ENCODE measurements at regions not wholly inside any gene's neighbourhood (a gene's known extent, or its start where the extent isn't known, plus 50 kb on each side); places are given as distances from the start of the nearest gene placed in this dataset.

DNA sequence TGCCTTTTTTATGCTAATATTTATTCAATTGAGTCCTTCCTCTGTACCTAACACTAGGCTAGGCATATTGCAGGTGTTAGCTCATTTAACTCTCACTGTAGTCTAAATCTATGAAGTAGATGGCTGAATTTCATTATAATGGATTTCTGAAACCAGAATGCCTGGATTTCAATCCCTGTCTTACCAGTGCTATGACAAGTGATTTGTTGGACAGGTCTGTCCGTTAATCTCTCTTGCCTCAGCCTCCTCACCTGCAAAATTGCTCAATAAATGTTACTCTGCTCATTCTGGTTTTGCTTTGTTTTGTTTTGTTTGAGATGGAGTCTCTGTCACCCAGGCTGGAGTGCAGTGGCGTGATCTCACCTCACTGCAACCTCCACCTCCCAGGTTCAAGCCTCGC lies 146.1 kb upstream of the ADGRL2 start:
- DNase-seq, result no peak
- intact Hi-C loops (cut with DNase I), result no loop called here

- DNase-seq, result no peak
- intact Hi-C loops (cut with DNase I), result no loop called here
These were observed 146.6 kb upstream of the ADGRL2 start for GRCh38 chr1:81654147-81654546.

GRCh38 chr1:81650776-81651175 lies 150.0 kb upstream of the ADGRL2 start:
- intact Hi-C loops (cut with DNase I), result no loop called here
- peak in 1 of 42 donors; percentile 8 for DNase-seq

DNA sequence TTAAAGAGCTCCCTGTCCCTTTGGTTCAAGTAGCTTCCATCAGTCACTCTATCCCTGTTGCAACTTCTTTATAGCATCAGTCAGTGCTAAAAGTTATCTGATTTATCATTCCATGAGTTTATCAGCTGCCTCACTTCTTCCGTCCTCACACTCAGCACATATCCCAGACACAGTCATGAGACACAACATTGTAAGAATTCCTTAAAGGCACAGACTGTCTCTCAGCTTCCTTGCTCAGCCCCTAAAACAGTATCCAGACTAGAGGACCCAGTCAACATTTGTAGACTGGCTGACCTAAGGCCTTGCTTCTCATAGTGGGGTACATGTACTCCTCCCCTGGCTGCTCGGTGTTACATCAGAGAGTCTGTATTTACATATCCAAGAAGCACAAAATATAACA lies 164.9 kb upstream of the ADGRL2 start:
- intact Hi-C loops (cut with DNase I), result no loop called here
- no peak for DNase-seq

DNA sequence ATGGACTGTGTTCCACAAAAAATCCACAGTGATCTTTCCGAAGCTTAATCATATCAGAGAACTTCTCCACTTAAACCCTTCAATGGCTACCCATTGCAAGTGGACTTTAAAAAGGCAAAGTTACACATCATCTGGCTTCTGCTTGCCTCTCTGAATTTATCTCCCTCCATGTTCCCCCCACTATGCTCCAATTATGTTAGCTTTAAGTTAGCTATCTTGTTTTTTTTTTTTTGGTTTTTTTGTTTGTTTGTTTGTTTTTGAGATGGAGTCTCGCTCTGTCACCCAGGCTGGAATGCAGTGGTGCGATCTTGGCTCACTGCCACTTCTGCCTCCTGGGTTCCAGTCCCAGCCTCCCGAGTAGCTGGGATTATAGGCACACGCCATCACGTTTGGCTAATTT lies 166.4 kb upstream of the ADGRL2 start:
- intact Hi-C loops (cut with DNase I), result no loop called here
- no peak for DNase-seq

GRCh38 chr1:81619156-81619555 lies 181.6 kb upstream of the ADGRL2 start:
- no peak for DNase-seq
- intact Hi-C loops (cut with DNase I), result no loop called here

GRCh38 chr1:81618376-81618775 lies 182.4 kb upstream of the ADGRL2 start:
- intact Hi-C loops (cut with DNase I), result no loop called here
- no peak for DNase-seq

DNA sequence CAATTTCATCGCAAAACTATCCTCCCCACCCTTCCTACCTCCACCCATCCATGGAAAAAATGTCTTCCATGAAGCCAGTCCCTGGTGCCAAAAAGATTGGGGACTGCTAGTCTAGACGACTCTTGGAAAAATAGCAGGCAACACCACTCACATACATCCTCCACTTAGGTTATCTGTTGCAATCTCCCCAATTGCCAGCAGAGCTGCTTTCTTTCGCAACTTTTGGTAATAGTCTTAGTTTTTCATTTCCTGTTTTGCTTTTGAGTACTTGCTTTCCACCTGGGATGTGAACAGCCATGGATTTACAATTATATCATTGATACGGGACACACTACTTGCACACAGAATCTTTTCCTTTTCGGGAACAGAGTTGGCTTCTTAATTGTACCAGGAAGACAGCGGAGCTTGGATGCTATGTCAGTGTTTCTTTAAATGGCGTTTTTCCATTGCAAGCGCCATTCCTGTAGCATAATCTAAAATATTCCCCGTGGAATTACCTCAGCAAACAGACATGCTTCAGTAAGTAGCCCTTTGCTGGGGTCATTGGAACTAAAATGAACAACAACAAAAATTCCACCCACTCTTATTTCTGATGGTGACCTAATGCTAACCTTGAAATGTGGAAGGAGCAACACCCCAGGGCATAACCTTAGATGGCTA lies 183.3 kb upstream of the ADGRL2 start:
- intact Hi-C loops (cut with DNase I), result no loop called here
- no peak for DNase-seq

DNA sequence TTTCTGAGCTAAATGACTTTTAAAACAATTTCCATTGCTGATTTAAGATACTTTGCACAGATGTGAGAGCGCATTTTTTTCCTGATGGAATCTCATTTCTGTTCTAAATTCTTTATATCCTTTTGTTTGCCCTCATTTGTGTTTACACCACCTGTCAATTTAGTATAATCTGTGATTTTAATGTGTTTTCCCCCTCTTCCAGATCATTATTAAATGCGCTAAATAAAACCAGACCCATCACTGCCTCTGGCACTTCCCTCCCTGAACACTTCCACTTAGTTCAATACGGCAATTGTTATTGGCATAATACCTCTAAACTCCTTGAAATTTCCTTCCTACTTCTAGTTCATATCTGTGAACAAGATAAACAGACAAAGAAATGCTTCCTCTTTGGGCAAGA lies 186.9 kb upstream of the ADGRL2 start:
- intact Hi-C loops (cut with DNase I), result no loop called here
- DNase-seq, result no peak

DNA sequence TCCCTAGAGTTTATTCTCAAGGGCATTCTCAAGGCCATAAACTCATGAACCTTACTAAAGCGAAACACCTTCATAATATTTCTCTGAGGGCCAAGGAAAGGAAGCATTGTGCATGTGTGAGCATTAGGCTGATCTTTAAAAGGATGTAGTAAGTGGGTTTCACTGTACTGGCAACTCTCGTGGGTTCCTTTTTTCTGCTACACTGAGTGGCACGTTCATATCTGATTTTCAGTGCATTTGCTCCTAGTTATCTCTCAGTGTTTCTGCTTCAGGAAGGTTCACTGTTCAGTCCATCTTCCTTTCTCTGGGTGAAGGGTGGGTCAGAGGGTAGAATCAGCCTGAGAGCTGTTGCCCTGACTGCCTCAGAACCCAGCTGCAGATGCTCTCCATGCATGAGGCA lies 192.8 kb upstream of the ADGRL2 start:
- intact Hi-C loops (cut with DNase I), result no loop called here
- DNase-seq, result no peak

- intact Hi-C loops (cut with DNase I), result no loop called here
- no peak for DNase-seq
These were observed 193.6 kb upstream of the ADGRL2 start for GRCh38 chr1:81607086-81607485.

DNA sequence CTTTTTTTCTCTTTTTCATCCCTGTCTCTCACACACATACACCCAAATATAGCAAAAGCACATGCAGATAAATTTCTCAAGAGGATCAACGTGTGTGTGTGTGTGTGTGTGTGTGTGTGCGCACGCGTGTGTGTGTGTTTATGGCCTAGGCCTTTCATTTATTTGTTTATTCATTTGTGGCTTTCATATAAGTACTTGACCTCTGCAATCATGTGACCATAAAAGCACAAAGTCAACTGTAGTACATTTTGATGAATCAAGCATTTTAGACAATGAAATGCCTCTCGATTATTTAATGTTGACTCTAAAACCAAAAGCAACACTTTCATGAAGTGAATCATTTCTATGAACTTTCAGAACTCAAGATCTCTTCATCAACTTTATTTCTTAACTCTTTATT lies 194.1 kb upstream of the ADGRL2 start:
- intact Hi-C loops (cut with DNase I), result no loop called here
- no peak for DNase-seq

DNA sequence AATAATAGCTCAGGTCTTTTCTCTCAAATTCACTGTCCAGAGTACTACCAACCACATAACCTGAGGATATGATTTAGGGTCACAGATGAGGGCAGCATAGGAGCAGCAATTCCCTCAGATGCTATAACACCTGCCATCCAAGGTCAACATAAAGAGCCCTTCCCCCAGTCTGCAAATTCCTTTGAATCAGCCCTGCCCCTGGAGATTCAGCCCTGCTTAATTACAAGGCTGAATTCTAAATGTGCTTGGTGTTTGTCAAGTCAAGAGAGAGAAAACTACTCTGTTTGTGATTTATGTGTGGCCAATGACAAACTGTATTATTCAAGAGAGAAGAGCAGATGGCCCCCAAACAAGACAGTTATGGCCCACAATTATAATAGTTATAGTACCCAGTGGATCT lies 195.7 kb upstream of the ADGRL2 start:
- intact Hi-C loops (cut with DNase I), result no loop called here
- no peak for DNase-seq

- no peak for DNase-seq
These were observed 199.7 kb upstream of the ADGRL2 start for GRCh38 chr1:81600878-81601622.

DNA sequence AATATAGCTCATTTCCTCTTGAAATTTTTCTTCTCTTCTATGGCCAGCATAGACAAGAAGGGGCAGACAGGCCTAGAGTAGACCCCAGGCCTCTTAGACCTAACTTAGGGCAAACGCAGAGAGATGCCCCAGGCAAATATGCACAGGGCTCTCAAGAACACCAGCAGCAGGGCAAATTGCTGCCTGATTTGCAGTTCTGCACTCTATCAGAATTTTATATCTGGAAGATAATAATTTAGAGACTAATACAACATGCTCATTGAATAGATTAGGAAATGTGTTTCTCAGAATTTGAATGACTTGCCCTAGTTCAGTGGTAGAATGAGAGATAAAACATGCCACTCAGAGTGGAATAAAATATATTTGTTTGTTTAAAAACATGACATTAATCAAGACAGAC lies 200.4 kb upstream of the ADGRL2 start:
- no peak for DNase-seq
- intact Hi-C loops (cut with DNase I), result no loop called here

More at GRCh38 chr1:81600878-81601622, 199.7 kb upstream of the ADGRL2 start:
- intact Hi-C loops (cut with DNase I), result no loop called here

GRCh38 chr1:81598623-81599022 lies 202.1 kb upstream of the ADGRL2 start:
- no peak for DNase-seq
- intact Hi-C loops (cut with DNase I), result no loop called here

- intact Hi-C loops (cut with DNase I), result no loop called here
- no peak for DNase-seq
These were observed 202.9 kb upstream of the ADGRL2 start for GRCh38 chr1:81597720-81598426.

DNA sequence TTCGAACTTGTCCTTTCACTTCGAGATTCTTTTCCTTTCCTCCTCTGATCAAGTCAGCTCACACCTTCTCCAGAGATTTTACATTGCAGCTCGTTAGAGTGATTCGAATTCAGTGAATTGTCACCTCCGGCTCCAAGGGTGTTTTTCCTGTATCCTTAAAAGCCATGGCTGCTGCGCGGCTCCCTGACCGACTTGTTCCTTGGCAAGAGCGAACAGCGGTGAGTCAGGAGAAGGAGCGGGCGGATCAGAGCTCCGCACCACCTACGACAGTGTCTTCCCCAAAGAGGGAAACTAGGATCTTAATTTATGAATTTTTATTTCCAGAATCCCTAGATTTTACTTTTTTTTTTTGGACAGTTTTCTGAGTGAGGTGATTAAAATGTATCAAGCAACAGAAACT lies 204.4 kb upstream of the ADGRL2 start:
- peak; percentile 16 to 88 (median 62) for DNase-seq
- intact Hi-C loops (cut with DNase I), result no loop called here

- DNase-seq, result no peak
- intact Hi-C loops (cut with DNase I), result no loop called here
These were observed 206.5 kb upstream of the ADGRL2 start for GRCh38 chr1:81594206-81594605.

GRCh38 chr1:81592233-81592632 lies 208.5 kb upstream of the ADGRL2 start:
- intact Hi-C loops (cut with DNase I), result no loop called here
- no peak for DNase-seq

- no peak for DNase-seq
- intact Hi-C loops (cut with DNase I), result no loop called here
These were observed 210.6 kb upstream of the ADGRL2 start for GRCh38 chr1:81590171-81590570.
